HG02870 (cell line): ENCODE measurements at regions not wholly inside any gene's neighbourhood (a gene's known extent, or its start where the extent isn't known, plus 50 kb on each side); places are given as distances from the start of the nearest gene placed in this dataset.
"Not testable (repeated sequence)": the region's sequence is repeated elsewhere in the genome, so short reads cannot be mapped to it uniquely, and the experiment has no call there.

Experiments used
- ATAC-seq: cut with Tn5 transposase; IDR thresholded peaks from one replicate; pipeline ENCODE4 v1.9.1; 2021; ENCODE audit warnings: mild to moderate bottlenecking, moderate library complexity; ENCODE audit not compliant: unreplicated experiment

- ATAC-seq = peak; percentile 51
These were observed 61.1 kb upstream of the VAMP7 start for GRCh38 chrX:155819966-155820491.

GRCh38 chrX:155819525-155819924, 61.6 kb upstream of the VAMP7 start:
- ATAC-seq = no peak

GRCh38 chrX:155814391-155814790, 66.8 kb upstream of the VAMP7 start:
- ATAC-seq = not testable (repeated sequence)

- no peak for ATAC-seq
These were observed 101.3 kb upstream of the VAMP7 start for GRCh38 chrX:155779831-155780230.

GRCh38 chrX:155778844-155779553, 102.1 kb upstream of the VAMP7 start:
- ATAC-seq = no peak

- ATAC-seq = no peak
These were observed 106.8 kb upstream of the VAMP7 start for GRCh38 chrX:155774387-155774786.

- no peak for ATAC-seq
These were observed 113.0 kb upstream of the VAMP7 start for GRCh38 chrX:155767876-155768769.

- ATAC-seq = no peak
These were observed 113.9 kb upstream of the VAMP7 start for GRCh38 chrX:155767051-155767875.

- no peak for ATAC-seq
These were observed 114.8 kb upstream of the VAMP7 start for GRCh38 chrX:155766321-155766720.

- no peak for ATAC-seq
These were observed 120.0 kb upstream of the VAMP7 start for GRCh38 chrX:155761185-155761584.

GRCh38 chrX:155757046-155757759, 123.9 kb upstream of the VAMP7 start:
- ATAC-seq = no peak

- ATAC-seq = no peak
These were observed 125.3 kb upstream of the VAMP7 start for GRCh38 chrX:155755706-155756337.

GRCh38 chrX:155751131-155751530, 130.0 kb upstream of the VAMP7 start:
- no peak for ATAC-seq

- no peak for ATAC-seq
These were observed 133.6 kb upstream of the VAMP7 start for GRCh38 chrX:155747520-155747919.

- ATAC-seq = no peak
These were observed 133.0 kb upstream of the TMLHE start for GRCh38 chrX:155745792-155746191.

- ATAC-seq = no peak
These were observed 131.8 kb upstream of the TMLHE start for GRCh38 chrX:155744534-155744933.

- ATAC-seq = not testable (repeated sequence)
These were observed 115.6 kb upstream of the TMLHE start for GRCh38 chrX:155728335-155728734.

GRCh38 chrX:155718972-155719586, 106.3 kb upstream of the TMLHE start:
- ATAC-seq = no peak

GRCh38 chrX:155715141-155715540, 102.4 kb upstream of the TMLHE start:
- no peak for ATAC-seq
